Left forelimb (tissue), 1 donor: ENCODE measurements at regions not wholly inside any gene's neighbourhood (a gene's known extent, or its start where the extent isn't known, plus 50 kb on each side); places are given as distances from the start of the nearest gene placed in this dataset.
"Not testable (repeated sequence)": the region's sequence is repeated elsewhere in the genome, so short reads cannot be mapped to it uniquely, and the experiment has no call there.

Source experiments
- DNase-seq: peaks from one replicate; pipeline ENCODE4 v3.0.0-alpha.2; 2018; ENCODE audit warnings: low spot score

DNA sequence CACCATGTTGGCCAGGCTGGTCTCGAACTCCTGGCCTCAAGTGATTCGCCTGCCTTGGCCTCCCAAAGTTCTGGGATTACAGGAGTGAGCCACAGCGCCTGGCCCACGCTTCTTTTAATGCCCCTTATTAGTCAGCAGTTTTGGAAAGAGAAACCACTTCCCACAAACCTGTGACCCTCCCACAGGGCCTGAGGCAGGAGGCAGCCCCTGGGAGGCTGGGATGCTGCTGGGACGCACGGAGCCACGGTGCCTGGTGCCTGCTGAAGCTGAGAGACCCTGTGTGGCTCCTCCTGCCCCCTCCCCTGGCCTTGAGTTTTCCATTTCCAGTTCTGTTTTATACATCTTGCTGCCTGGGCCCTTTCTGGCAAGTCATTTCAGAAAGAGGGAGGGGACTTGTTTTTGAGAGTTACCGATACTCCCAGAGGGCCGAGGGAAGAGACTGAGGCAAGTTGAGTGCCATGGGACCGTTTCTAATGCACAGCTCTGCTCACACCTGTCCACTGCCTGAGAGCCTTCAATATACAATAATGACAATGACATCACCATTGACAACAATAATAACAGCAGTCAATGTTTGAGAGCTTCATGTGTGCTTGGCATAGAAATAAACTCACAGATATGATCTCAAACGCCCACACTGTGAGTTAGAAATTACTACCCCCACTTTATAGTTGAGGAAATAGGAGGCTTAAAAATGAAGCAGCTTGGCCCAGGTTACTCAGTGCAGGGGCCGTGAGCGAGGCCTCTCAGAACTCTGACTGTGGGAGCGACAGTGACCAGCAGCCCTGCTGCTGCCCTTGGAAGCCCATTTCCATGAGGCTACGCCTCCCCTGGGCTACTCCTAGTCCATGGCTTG lies 78.1 kb upstream of the YWHAQ start:
- DNase-seq = no peak

DNA sequence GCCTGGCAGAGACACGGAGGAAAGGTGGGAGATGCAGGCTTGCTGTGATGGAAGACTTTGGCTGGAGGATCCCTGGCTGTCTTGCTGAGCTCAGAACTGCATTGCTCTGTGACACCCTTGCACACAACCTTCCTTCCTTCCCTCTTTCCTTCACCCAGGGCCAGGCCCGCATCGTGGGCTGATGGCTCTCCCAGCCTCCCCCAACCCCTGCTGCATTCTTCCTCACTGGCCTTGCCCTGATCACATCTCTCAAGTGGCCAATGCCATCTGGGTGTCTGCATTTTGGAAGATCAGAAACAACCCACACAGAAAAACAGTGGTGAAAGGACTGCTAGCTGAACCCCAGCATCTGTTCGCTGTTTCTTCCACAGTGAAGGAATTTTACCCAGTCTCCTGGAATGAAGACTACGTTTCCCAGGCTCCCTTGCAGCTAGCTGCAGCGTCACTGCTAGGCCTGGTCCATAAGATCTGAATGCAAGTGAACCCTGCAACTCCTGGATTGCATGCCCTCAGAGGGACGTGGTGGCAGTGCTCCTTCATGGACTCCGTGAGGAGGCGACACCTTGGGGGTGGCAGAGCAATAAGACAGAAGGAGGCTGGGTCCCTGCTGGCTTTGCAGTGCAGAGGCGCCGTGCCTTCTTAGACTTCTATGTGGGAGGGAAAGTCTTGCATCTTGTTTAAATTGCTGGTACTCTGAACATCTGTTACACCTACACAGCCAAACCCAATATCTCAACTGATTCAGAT lies 78.9 kb upstream of the YWHAQ start:
- no peak for DNase-seq

DNA sequence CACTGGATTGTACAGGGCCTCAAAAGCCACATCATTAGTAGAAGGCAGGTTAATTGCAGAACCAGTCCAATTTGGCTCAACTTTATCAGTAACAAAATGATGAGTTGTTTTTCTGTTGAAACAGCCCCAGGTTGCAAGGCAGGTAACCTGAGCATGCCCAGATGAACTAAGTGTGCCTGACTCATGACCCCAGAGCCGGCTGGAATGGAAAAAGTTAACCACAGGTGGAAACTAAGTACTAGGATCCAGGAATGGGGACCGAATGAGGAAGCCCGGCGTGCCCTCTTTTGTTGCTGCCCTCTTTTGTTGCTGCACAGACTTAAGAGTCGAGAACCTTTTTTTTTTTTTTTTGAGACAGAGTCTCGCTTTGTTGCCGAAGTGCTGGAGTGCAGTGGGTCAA lies 79.5 kb upstream of the YWHAQ start:
- no peak for DNase-seq

GRCh38 chr2:9712263-9712662 lies 81.5 kb upstream of the YWHAQ start:
- no peak for DNase-seq

DNA sequence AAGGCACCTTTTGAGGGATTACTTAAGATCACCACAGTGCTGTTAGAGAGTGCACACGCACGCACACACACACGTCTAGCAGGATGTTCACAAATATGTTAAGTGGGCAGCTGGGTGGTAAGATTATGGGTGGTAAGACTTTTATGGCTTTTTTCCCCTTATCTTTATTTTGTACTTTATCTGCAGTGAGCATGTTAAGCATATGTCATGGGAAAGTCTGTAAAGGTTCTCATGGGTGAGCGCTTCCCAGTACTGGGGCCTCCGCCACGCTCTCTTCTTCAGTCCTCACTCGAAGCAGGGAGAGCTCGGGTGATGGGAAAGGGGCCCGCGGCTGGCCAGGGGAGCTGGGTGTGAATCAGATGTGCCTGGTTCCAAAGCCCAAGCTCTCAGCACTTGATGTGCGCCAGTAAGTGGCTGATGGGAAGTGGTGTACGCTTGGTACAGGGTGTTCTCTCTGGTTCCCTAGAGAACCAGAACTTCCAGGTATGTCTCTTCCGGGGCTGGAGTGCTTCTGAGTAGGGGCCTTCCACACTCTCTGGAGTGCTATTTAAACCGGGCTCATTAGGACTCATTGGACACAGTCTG lies 83.9 kb upstream of the YWHAQ start:
- DNase-seq = no peak

- no peak for DNase-seq
Measured at GRCh38 chr2:9715238-9715637, 84.4 kb upstream of the YWHAQ start.

- DNase-seq = no peak
Measured at GRCh38 chr2:9717886-9718451, 87.2 kb upstream of the YWHAQ start.

DNA sequence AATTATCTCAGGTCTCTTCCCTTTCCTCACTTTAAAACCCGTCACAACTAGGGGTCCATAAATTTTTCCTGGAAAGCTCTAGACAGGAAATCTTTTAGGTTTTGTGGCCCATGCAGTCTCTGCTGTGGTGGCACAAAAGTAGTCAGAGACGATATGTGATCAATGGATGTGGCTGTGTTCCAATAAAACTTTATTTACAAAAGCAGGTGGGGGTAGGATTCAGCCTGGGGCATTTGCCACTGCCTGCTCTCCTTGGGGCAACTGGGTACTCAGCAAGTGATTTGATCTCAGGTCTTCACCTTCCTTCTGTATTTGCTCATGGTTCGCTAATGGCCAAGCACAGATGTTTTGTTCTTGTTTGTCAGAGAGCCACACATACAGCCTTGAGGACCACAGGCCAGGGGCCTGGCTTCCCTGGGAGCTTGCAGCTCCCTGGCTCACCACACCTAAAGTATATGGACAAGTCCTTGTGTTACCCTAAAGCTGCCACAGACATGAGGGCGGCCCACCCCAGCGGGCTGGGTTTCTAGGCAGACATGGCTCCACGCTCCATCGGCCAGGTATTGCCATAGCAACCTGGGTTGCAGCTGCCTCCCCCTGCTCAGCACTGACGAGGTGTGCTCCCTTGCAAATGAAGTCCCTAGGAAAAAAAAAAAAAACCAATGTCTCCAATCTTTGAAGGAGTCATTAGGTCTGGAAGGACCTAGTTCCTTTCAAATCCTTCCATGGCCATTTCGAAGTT lies 89.7 kb upstream of the YWHAQ start:
- no peak for DNase-seq

GRCh38 chr2:9721344-9721743 lies 90.5 kb upstream of the YWHAQ start:
- no peak for DNase-seq

- DNase-seq = no peak
Measured at GRCh38 chr2:9722451-9722850, 91.7 kb upstream of the YWHAQ start.

GRCh38 chr2:9724565-9724964 lies 93.8 kb upstream of the YWHAQ start:
- no peak for DNase-seq

DNA sequence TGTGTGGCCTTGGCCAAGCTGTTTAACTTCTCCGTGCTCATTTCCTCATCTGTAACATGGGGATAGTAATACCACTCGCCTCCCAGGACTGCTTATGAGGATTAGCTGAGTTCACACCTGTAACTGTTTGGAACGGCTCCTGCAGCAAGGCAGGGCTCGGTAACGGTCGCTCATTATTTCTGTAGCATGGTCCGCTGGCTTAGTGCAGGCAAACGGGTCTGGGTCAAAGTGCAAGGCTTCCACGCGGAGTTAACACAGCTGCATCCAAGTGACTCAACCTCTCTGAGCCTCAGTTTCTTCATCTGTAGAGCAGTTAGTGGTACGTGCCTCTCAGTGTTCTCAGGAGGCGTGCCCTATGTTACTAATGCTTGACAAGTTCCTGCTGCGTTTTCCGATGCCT lies 94.3 kb upstream of the YWHAQ start:
- no peak for DNase-seq

DNA sequence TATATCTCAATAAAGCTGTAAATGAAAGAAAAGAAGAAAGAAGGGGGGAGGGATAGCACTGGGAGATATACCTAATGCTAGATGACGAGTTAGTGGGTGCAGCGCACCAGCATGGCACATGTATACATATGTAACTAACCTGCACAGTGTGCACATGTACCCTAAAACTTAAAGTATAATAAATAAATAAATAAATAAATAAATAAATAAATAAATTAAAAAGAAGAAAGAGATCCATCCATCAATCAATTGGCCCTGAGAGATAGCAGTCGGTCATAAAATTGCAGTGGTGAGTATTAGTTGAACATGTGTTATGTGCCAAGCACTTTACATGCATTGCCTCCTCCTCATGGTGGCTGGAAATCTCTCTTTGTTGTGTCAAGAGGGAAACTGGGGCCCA lies 95.2 kb upstream of the YWHAQ start:
- not testable (repeated sequence) for DNase-seq

DNA sequence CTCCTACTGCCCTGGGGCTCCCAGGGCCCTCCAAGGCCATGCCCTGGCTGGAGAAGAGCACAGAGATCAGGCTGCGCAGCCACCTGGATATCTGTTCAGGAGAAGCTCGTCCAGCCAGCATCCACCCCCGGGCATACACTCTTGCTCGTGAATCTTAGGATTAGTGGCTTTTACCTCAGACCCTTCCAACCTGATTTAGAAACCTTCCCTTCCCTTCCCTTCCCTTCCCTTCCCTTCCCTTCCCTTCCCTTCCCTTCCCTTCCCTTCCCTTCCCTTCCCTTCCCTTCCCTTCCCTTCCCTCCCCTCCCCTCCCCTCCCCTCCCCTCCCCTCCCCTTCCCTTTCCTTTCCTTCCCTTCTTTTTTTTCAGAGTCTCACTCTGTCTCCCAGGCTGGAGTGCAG lies 99.7 kb upstream of the YWHAQ start:
- not testable (repeated sequence) for DNase-seq

- DNase-seq = no peak
Measured at GRCh38 chr2:9732824-9733223, 102.0 kb upstream of the YWHAQ start.

DNA sequence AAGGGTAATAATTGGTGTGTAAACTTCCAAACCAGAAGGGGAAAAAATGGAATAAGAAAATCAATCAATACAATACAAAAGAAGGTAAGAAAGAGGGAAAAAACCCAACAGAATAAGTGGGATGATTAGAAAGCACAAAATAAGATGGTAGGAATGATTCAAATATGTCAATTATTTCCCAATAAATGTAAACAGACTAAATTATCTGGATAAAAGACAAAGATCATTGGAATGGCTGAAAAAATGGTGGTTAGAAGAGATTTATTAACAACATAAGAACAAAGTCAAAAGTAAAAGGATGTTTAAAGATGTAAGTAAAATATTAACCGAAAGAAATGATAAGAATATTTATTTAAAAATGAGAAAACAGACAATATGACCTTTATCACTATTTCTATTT lies 103.5 kb upstream of the YWHAQ start:
- DNase-seq = no peak

DNA sequence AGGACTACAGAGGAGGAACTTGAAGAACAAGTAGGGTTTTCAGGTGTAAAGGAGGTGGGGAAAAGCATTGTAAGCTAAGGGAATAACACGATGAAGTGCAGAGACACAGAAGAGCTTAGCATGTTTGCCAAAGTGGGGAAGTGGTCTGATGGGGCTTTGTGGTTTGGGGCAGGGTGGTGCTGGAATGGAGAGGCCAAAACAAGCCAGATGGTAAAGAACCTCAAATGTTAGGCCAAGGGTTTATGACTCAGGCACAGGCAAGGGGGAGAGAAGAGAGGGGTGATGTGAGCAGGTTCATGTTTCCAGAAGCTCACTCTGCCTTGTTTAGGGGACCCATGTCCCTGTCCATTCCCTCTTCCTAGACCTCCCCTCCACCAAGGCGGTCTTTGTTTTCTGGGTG lies 104.5 kb upstream of the YWHAQ start:
- DNase-seq = no peak

DNA sequence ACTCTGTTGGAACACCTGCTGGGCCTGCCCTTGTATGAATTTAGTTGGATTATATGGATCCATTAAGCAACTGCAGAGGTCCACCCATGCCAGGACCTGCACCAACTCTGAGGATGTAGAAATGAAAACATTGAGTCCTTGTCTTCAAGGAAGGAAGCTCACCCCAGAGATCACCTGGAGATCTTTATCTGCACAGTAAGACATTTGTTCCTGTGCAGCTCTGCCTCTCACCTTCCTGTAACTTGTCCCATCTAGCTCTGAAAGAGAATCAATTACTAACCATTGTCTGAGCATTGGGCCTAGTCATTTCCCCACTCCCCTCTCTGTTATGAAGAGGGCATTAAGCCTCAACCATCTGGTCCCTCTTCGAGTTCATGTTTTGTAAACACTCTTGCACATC lies 105.2 kb upstream of the YWHAQ start:
- DNase-seq = no peak

GRCh38 chr2:9737053-9737875 lies 106.0 kb upstream of the TAF1B start:
- DNase-seq = no peak

- DNase-seq = no peak
Measured at GRCh38 chr2:9738062-9738461, 105.2 kb upstream of the TAF1B start.
